H1 (cell line): ENCODE measurements at regions not wholly inside any gene's neighbourhood (a gene's known extent, or its start where the extent isn't known, plus 50 kb on each side); places are given as distances from the start of the nearest gene placed in this dataset.

Source experiments
- CTCF ChIA-PET: fragments of 300-600 bp; sonication (Branson Sonifier 250); formaldehyde crosslinking; loops from one replicate; lab custom pipeline; 2021; ENCODE audit not compliant: partially characterized antibody; lab: Charles Lee
- POLR2A ChIA-PET: fragments of 300-600 bp; sonication (Branson Sonifier 250); formaldehyde crosslinking; loops from one replicate; lab custom pipeline; 2021; ENCODE audit warnings: inconsistent platforms; ENCODE audit not compliant: partially characterized antibody; lab: Charles Lee
- DNase-seq, 2 experiments: peaks; one replicate each; pipeline versions ENCODE4 v3.0.0 to v3.0.0-alpha.2; 2010 to 2022; ENCODE audit warnings: low spot score in 2 of 2, low read depth in 1 of 2, mixed read lengths in 1 of 2
- FAIRE-seq: peaks from 2 replicates; lab custom pipeline; 2011; peaks lifted over from hg19 to GRCh38; lab: Jason Lieb, UNC
- H2AFZ ChIP-seq: 2 replicates; pipeline ENCODE4 v1.8.1; 2012; ENCODE audit warnings: low read length, inconsistent platforms
- H2AK5ac ChIP-seq: 2 replicates; pipeline ENCODE4 v1.6.1; 2013; ENCODE audit warnings: low read depth, low read length
- H2BK120ac ChIP-seq: replicated peaks from 2 replicates; pipeline ENCODE3; 2013; ENCODE audit warnings: low read depth, low read length, inconsistent platforms
- H2BK12ac ChIP-seq: 2 replicates; pipeline ENCODE4 v1.6.1; 2013; ENCODE audit warnings: low read depth, low read length
- H2BK15ac ChIP-seq: 2 replicates; pipeline ENCODE4 v1.6.1; 2013; ENCODE audit warnings: low read length
- H2BK20ac ChIP-seq: 2 replicates; pipeline ENCODE4 v1.6.1; 2013; ENCODE audit warnings: low read length
- H2BK5ac ChIP-seq: 2 replicates; pipeline ENCODE4 v1.6.1; 2013; ENCODE audit warnings: low read depth, low read length
- H3K14ac ChIP-seq: 2 replicates; pipeline ENCODE4 v1.6.1; 2013; ENCODE audit warnings: inconsistent platforms; ENCODE audit not compliant: insufficient read length
- H3K18ac ChIP-seq: 2 replicates; pipeline ENCODE4 v1.6.1; 2013; ENCODE audit warnings: low read length; ENCODE audit errors: extremely low read depth
- H3K23ac ChIP-seq: 2 replicates; pipeline ENCODE4 v1.6.1; 2013; ENCODE audit warnings: inconsistent platforms; ENCODE audit not compliant: insufficient read length
- H3K23me2 ChIP-seq: 2 replicates; pipeline ENCODE4 v1.6.1; 2013; ENCODE audit warnings: low read depth, low read length
- H3K27ac ChIP-seq: 2 replicates; pipeline ENCODE4 v1.6.1; 2011; ENCODE audit warnings: low read depth, low read length, inconsistent platforms
- H3K27me3 ChIP-seq, 4 experiments: replicated peaks in 1 of 4; 1 replicate in 1 of 4; 2 replicates in 3 of 4; pipeline versions ENCODE4 v1.6.1 to v1.8.1; 2011 to 2013; ENCODE audit warnings: low read length in 3 of 4, mild to moderate bottlenecking in 3 of 4, inconsistent platforms in 2 of 4, mixed read lengths in 2 of 4, moderate library complexity in 1 of 4; ENCODE audit not compliant: control insufficient read depth in 3 of 4, insufficient read depth in 3 of 4; ENCODE audit errors: extremely low read depth in 1 of 4
- H3K36me3 ChIP-seq, 4 experiments: 2 replicates each; pipeline versions ENCODE4 v1.6.1 to v1.8.1; 2011 to 2013; ENCODE audit warnings: mild to moderate bottlenecking in 4 of 4, low read length in 3 of 4, moderate library complexity in 2 of 4, control low read depth in 1 of 4, inconsistent platforms in 1 of 4; ENCODE audit not compliant: insufficient read depth in 4 of 4, control insufficient read depth in 2 of 4
- H3K4ac ChIP-seq: replicated peaks from 2 replicates; pipeline ENCODE3; 2013; ENCODE audit warnings: low read length, low read depth, mixed read lengths, inconsistent platforms; ENCODE audit not compliant: insufficient read length
- H3K4me1 ChIP-seq, 4 experiments: replicated peaks in 1 of 4; 1 replicate in 1 of 4; 2 replicates in 3 of 4; pipeline versions ENCODE4 v1.6.1 to v1.8.1; 2011 to 2013; ENCODE audit warnings: low read length in 3 of 4, inconsistent platforms in 2 of 4, mixed read lengths in 1 of 4; ENCODE audit not compliant: insufficient read depth in 4 of 4, control insufficient read depth in 3 of 4
- H3K4me2 ChIP-seq, 2 experiments: 2 replicates each; pipeline versions ENCODE4 v1.6.1 to v1.8.1; 2011 to 2013; ENCODE audit warnings: low read depth in 2 of 2, low read length in 2 of 2, control low read depth in 1 of 2, inconsistent platforms in 1 of 2, mild to moderate bottlenecking in 1 of 2; ENCODE audit not compliant: insufficient read depth in 1 of 2
- H3K4me3 ChIP-seq, 4 experiments: fragments of 200-600, 300-600 bp in 1 of 4; sonication (generic), shearing (Covaris generic), sonication (Bioruptor Twin) in 1 of 4; 2 replicates each; pipeline versions ENCODE4 v1.5.1 to v1.8.1; 2011 to 2016; ENCODE audit warnings: low read length in 4 of 4, low read depth in 3 of 4, control low read depth in 2 of 4, inconsistent platforms in 2 of 4, mild to moderate bottlenecking in 2 of 4, mixed read lengths in 1 of 4, moderate library complexity in 1 of 4; ENCODE audit not compliant: insufficient read depth in 2 of 4; ENCODE audit errors: extremely low read depth in 1 of 4
- H3K56ac ChIP-seq: replicated peaks from 2 replicates; pipeline ENCODE3; 2013; ENCODE audit warnings: low read depth, mild to moderate bottlenecking, mixed read lengths, low read length, inconsistent platforms; ENCODE audit not compliant: insufficient read length
- H3K79me1 ChIP-seq: 2 replicates; pipeline ENCODE4 v1.6.1; 2013; ENCODE audit warnings: low read depth, low read length, control low read depth
- H3K79me2 ChIP-seq, 2 experiments: 2 replicates each; pipeline versions ENCODE4 v1.6.1 to v1.8.1; 2012 to 2013; ENCODE audit warnings: low read length in 2 of 2, mild to moderate bottlenecking in 2 of 2, inconsistent platforms in 1 of 2; ENCODE audit not compliant: insufficient read depth in 2 of 2, control insufficient read depth in 1 of 2
- H3K9ac ChIP-seq, 4 experiments: replicated peaks in 1 of 4; 1 replicate in 1 of 4; 2 replicates in 3 of 4; pipeline versions ENCODE4 v1.6.1 to v1.8.1; 2011 to 2013; ENCODE audit warnings: low read depth in 3 of 4, low read length in 3 of 4, control low read depth in 2 of 4, mild to moderate bottlenecking in 2 of 4, moderate library complexity in 2 of 4, inconsistent platforms in 1 of 4; ENCODE audit errors: extremely low read depth in 1 of 4
- H3K9me3 ChIP-seq, 2 experiments: 2 replicates each; pipeline versions ENCODE4 v1.6.1 to v1.8.1; 2012 to 2013; ENCODE audit warnings: mild to moderate bottlenecking in 2 of 2, moderate library complexity in 2 of 2, control low read depth in 1 of 2, inconsistent platforms in 1 of 2, low read depth in 1 of 2, low read length in 1 of 2, mixed read lengths in 1 of 2; ENCODE audit not compliant: insufficient read depth in 2 of 2
- H4K20me1 ChIP-seq, 2 experiments: replicated peaks in 1 of 2; 2 replicates each; pipeline versions ENCODE3 to v1.8.1; 2011 to 2013; ENCODE audit warnings: inconsistent platforms in 2 of 2, low read length in 2 of 2, mild to moderate bottlenecking in 1 of 2; ENCODE audit not compliant: insufficient read depth in 2 of 2, control insufficient read depth in 1 of 2
- H4K5ac ChIP-seq: 2 replicates; pipeline ENCODE4 v1.6.1; 2013; ENCODE audit warnings: low read length, low read depth, mixed read lengths, inconsistent platforms; ENCODE audit not compliant: insufficient read length
- H4K8ac ChIP-seq: 2 replicates; pipeline ENCODE4 v1.8.0; 2013; ENCODE audit warnings: mild to moderate bottlenecking, moderate library complexity, low read length, inconsistent platforms; ENCODE audit not compliant: insufficient read depth; ENCODE audit errors: extremely low read depth
- H4K91ac ChIP-seq: replicated peaks from 2 replicates; pipeline ENCODE3; 2013; ENCODE audit warnings: low read length, mixed read lengths, inconsistent platforms; ENCODE audit not compliant: insufficient read length
- ASH2L ChIP-seq: fragments of 200-600, 300-600 bp; sonication (generic); IDR thresholded peaks from one replicate; pipeline ENCODE4 v1.7.1; 2017; ENCODE audit warnings: low read length
- ATF3 ChIP-seq: IDR thresholded peaks from 2 replicates; pipeline ENCODE4 v1.6.1; 2011; ENCODE audit warnings: low read depth, mild to moderate bottlenecking, low read length; ENCODE audit not compliant: insufficient read depth
- BACH1 ChIP-seq: IDR thresholded peaks from 2 replicates; pipeline ENCODE4 v1.6.1; 2012; ENCODE audit warnings: low read length, improper control_type of control experiment
- KDM1A ChIP-seq: fragments of 200-600, 300-600 bp; sonication (generic); IDR thresholded peaks from 2 replicates; pipeline ENCODE4 v1.7.1; 2016; ENCODE audit warnings: mild to moderate bottlenecking, low read length, borderline replicate concordance
- KDM5A ChIP-seq: fragments of 200-600 bp; IDR thresholded peaks from 2 replicates; pipeline ENCODE4 v1.7.1; 2012; ENCODE audit warnings: mild to moderate bottlenecking, low read length, inconsistent platforms, mixed read lengths
- NRF1 ChIP-seq: IDR thresholded peaks from 2 replicates; pipeline ENCODE4 v1.6.1; 2011; ENCODE audit warnings: mild to moderate bottlenecking, low read depth, low read length, improper control_type of control experiment
- POLR2AphosphoS5 ChIP-seq: IDR thresholded peaks from 2 replicates; pipeline ENCODE4 v1.6.1; 2011; ENCODE audit warnings: low read depth, low read length
- POU5F1 ChIP-seq: IDR thresholded peaks from 2 replicates; pipeline ENCODE4 v1.6.1; 2011; ENCODE audit warnings: low read depth, mild to moderate bottlenecking, low read length, moderate library complexity
- RAD21 ChIP-seq, 2 experiments: IDR thresholded peaks in 1 of 2; conservative IDR thresholded peaks in 1 of 2; 2 replicates each; pipeline ENCODE4 v1.6.1; 2011; ENCODE audit warnings: low read depth in 2 of 2, low read length in 2 of 2, improper control_type of control experiment in 1 of 2, inconsistent platforms in 1 of 2, mild to moderate bottlenecking in 1 of 2, moderate library complexity in 1 of 2
- SAP30 ChIP-seq: fragments of 300-600 bp; sonication (generic); IDR thresholded peaks from 2 replicates; pipeline ENCODE4 v1.7.1; 2012; ENCODE audit warnings: low read length, moderate library complexity, mild to moderate bottlenecking, inconsistent platforms; ENCODE audit not compliant: insufficient read depth, insufficient replicate concordance
- SP1 ChIP-seq: IDR thresholded peaks from 2 replicates; pipeline ENCODE4 v1.6.1; 2011; ENCODE audit warnings: low read depth, low read length
- SP2 ChIP-seq: IDR thresholded peaks from 2 replicates; pipeline ENCODE4 v1.6.1; 2012; ENCODE audit warnings: mild to moderate bottlenecking, low read length, inconsistent platforms
- TAF1 ChIP-seq: IDR thresholded peaks from 2 replicates; pipeline ENCODE4 v1.6.1; 2011; ENCODE audit warnings: mild to moderate bottlenecking, low read depth, low read length
- YY1 ChIP-seq: IDR thresholded peaks from 2 replicates; pipeline ENCODE4 v1.6.1; 2011; ENCODE audit warnings: low read depth, mild to moderate bottlenecking, low read length

- Histone ChIP-seq H3K36me3 (no peaks in the 10 kb centered on the region), H4K91ac (no peak overlapping the region), H2AK5ac (no peak overlapping the region), H4K8ac (no peak overlapping the region), H3K4me1 (peaks cover 0 to 4% (median 0%) of the 10 kb centered on the region in 4 experiments; a peak in 1 of 7 replicates), H2BK120ac (no peak overlapping the region), H3K9ac (no peak overlapping the region), H3K27me3 (no peaks in the 10 kb centered on the region), H2BK15ac (no peak overlapping the region), H2AFZ (no peak overlapping the region), H3K18ac (no peak overlapping the region), H2BK20ac (no peak overlapping the region), H3K79me1 (no peaks in the 10 kb centered on the region), H3K4me3 (no peak overlapping the region), H4K20me1 (no peaks in the 10 kb centered on the region), H4K5ac (no peak overlapping the region), H3K56ac (no peak overlapping the region), H3K4ac (no peak overlapping the region), H3K27ac (no peak overlapping the region), H2BK12ac (no peak overlapping the region), H3K23me2 (no peaks in the 10 kb centered on the region), H2BK5ac (no peak overlapping the region), H3K79me2 (no peaks in the 10 kb centered on the region), H3K9me3 (no peaks in the 10 kb centered on the region), H3K14ac (no peak overlapping the region), H3K23ac (no peak overlapping the region), H3K4me2 (no peak overlapping the region)
- no peak for FAIRE-seq
- ChIA-PET POLR2A (no interaction called here), CTCF (interaction anchor here (0.8 kb wide), 1 partner anchor 8 kb away, joined by 4 read pairs; no protein-coding TSS in a partner anchor)
- DNase-seq, result no peak
- no peak for TF ChIP-seq BACH1
- TF ChIP-seq POLR2AphosphoS5, result no peak
- no peak for TF ChIP-seq NRF1
- TF ChIP-seq SP1, result no peak
- no peak for TF ChIP-seq ASH2L
- TF ChIP-seq SP2, result no peak
- no peak for TF ChIP-seq YY1
- TF ChIP-seq TAF1, result no peak
- no peak for TF ChIP-seq KDM1A
- TF ChIP-seq POU5F1, result no peak
- TF ChIP-seq SAP30, result no peak
- no peak for TF ChIP-seq KDM5A
- TF ChIP-seq ATF3, result no peak
- TF ChIP-seq RAD21 (IDR thresholded peaks at IDR 0.05 in 1 of 2, conservative IDR thresholded peaks at IDR 0.05 in 1 of 2; ENCODE audit: low read depth in 2 of 2, low read length in 2 of 2), result no peak
Measured at GRCh38 chr16:77035361-77035760, 155.6 kb upstream of the MON1B start.
